Muscle of back (tissue), 3 donors: ENCODE measurements at regions not wholly inside any gene's neighbourhood (a gene's known extent, or its start where the extent isn't known, plus 50 kb on each side); places are given as distances from the start of the nearest gene placed in this dataset.

Experiments
- DNase-seq, 3 donors: peaks; one replicate each; pipeline versions ENCODE4 v3.0.0 to v3.0.0-alpha.2; 2013

DNA sequence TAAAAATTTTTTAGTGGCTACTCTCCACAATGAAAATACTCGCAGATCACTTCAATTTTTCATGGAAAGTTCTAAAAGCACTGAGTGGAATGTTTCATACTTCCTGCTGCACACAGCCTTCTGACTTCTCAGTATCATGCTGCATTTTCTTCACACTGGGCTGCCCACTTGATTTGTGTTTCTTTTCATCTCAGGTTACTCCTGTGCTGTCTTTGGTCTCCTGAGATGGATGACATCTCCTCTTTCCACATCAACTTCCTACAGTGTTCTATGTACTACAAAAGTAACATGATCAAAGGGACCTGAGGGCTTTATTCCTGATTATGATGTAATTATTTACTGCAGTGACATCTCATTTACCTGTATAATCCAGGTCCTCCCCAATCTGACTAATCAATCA, 927.7 kb downstream of the ROBO2 start:
- no peak for DNase-seq

DNA sequence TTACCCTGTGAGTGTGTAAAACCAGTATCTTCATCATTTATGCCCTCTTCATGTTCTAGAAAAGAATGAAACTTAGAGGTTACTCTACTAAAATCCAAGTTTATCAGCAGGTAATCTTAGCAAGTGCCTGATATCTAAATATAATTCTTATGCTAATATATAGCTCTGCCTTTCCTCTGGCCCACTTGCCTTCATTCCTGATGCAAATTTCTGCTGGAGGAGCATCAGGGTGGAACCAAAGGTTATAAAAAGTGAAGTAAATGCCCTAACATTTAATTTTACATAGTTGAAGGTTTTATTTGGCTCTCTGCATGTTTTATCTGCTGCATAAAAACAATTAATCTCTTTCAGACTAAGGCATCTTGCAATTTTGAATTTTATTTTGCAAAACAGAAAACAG, 936.2 kb downstream of the ROBO2 start:
- DNase-seq = no peak

DNA sequence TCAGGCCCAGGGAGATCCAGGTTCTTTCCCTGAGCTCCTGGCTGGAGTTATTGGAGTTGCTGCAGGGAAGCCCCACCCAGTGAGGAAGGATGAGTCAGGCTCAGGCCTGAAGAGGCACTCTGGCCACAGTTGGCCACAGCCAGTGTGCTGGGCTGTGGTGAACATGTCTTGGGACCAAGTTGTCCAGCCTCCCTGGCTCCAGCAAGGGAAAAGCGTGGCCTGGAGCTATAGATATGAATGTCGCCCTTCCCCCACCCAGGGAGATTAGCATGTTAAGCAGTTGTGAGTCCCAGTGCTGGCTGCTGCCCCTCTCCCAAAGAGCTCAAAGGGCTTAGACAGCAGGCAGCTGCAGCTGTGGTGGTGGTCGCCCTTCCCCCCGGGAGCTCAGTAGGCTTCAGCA, 963.2 kb downstream of the ROBO2 start:
- no peak for DNase-seq

DNA sequence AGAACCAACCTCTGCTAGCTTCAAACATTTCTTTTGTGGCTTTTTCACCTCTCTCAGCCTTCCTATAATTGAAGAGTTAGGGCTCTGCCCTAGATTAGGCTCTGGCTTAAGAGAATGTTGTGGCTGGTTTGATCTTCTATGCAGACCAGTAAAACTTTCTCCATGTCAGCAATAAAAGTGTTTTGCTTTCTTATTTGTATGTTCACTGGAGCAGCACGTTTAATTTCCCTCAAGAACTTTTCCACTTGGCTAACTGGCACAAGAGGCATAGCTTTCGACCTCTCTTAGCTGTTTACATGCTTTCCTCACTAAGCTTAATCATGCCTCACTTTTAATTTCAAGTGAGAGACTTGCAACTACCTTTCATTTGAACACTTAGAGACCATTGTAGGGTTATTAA, 964.7 kb downstream of the ROBO2 start:
- DNase-seq = no peak

DNA sequence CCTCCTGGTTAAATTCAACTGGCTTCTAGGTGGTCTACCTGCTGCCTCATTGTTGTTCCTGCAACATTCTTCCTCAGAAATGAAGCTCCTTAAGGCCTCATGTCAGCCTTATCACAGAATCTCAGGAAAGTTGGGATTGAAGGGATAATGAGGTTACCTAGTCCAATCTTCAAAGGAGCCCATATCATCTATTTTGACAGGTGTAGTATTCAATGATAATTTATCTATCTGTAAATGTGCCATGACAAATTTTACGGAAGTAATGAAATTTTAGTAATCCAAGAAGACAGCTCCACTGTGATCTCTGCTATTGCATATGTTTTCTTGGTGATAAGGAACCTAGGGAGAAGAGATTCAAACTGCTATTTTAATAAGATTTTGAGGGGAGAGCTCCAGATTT, 973.8 kb downstream of the ROBO2 start:
- no peak for DNase-seq

DNA sequence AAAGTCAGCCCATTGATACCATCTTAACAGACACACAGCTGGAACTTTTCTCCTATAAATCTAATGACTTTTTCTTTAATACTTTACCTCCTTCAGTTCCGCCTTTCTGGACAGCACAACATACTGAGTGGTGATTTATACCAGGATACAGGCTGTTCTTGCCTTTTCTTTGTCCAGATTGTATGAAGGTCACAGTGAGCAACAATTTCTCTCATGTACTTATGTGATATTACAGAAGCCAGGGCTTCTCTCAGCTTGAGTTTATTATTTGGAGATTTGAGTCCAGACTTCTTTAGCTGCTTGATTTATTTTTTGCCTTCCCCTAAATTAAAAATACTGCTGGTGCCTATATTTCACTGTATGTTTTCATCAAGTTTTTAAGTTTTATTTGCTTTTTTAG, 976.0 kb downstream of the ROBO2 start:
- DNase-seq = no peak

DNA sequence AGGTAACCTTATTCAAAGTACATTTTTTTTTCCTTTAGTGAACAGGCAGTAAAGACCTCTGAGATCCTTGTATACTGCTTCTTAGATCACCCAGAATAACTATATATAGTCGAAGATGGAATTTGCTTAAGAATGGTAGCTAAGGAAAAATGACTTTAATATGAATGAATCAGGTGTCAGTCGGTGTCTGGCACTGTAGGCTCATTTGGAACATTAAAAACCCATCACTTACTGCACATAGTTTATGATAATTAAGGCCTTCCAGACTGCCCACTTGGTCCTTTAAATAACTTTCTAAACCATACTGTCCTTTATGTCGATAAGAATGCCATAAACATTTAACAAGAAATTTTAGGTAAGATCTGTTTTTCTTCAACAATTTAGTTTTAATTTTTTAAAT, 981.8 kb downstream of the ROBO2 start:
- no peak for DNase-seq

DNA sequence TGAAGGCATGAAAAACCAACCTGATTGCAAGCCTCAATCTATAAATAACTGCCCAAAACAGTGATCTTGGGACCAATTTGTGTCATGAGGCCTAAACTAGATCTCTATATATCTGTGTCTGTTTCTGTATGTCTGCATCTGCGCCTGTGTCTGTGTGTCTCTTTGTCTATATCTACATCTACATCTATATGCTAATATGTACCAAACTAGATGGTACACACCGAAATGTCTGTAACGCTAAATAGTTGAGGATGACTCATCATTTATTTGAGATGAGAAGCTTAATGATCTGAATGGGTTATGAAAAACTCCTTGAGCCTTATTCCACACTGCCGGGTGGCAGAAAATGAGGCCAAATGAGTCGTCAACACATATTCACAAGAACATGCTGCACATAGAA, 982.3 kb downstream of the ROBO2 start:
- DNase-seq = no peak

DNA sequence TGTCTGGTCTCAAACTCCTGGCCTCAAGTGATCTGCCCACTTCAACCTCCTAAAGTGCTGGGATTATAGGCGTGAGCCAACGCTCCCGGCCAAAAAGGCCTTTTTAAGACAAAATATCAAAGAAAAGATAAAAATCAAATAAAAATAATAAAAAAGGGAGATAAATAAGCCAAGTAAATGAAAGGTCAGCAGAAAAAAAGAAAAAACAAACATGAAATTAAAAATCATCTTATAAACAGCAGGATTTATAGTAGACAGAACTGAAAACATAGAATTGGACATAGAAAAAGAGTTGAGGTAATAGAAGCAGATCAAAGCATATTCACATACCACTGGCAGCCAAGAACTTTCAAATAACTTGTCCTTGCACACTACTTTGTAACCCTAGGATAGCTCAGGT, 983.4 kb downstream of the ROBO2 start:
- DNase-seq = no peak

DNA sequence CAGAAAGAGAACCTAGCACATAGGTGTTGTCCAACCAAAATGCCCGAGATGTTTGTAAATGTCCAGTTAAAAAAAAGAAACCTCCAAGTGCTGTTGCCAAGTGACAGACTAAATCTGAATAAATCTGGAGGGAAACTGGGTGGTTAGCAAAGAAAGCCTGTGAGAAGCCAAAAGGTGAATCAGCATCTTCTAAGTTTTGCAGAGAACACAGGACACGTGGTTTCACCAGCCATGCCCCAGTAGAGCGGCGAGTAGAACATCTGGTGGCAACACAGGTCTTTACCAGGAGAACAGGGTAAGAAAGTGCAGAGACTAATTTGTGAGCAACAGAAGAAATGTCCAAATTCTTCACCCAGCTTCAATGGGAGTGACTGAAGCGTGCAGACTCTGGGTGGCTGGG, 986.0 kb downstream of the ROBO2 start:
- DNase-seq = no peak

DNA sequence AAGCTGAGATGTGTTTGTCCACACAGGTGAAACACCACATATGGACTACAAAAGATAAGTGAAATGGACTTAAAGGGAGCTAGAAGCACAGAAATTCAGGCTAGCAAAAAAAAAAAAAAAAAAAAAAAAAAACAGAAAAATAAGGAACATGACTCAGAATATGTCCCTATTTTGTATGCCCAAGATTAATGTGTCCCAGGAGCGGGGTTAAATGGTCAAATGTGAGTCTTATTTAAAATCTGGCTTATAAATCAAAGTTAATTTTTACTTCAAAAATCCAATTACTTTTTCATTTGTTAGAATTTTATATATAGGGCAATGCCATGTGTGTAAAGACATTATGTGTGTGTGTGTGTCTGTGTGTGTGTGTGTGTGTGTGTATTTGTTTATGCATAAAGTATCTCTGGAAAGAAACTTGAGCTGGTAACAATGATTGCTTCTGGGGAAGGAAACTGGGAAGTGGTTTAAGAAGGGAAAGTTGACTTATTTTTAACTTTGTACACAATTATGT, 986.5 kb downstream of the ROBO2 start:
- DNase-seq = peak in 1 of 3 donors; percentile 23

DNA sequence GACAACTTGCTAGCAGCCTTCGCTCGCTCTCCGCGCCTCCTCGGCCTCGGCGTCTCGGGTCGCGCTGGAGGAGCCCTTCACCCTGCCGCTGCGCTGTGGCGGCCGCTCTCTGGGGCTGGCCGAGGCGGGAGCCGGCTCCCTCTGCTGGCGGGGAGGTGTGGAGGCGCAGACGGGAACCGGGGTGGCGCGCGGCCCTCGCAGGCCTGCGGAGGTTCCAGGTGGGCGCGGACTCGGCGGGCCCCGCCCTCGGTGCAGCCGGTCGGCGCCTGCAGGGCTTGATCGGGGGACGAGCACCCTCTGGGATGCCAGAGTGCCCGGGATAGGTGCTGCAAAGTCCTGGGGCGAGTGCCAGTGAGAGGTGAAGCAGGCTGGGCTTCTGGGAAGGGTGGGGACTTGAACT, 989.9 kb downstream of the ROBO2 start:
- DNase-seq = no peak

DNA sequence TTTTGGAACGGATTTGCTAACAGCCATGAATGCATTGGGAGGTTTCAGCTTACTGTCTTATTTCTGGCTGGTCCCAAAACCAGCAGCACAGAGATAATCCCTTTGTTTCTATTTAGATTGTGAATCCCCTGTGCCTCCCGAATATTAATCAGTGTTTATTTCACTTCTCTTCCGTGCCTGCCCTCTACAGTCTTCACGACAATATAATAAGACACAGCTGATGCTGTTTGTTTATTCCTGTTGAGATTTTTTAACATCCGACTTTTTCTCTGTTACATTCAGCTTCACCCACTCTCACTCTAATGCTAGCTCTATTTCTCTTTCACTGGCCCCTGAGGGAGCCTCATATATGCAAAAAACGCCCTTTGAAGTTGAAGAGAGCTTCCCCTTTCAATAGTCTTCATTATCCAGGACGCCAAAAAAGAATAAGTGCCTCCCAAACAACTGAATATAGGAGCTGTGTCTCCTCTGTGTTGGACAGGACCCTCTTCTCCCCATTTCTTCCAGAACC, 995.3 kb downstream of the ROBO2 start:
- DNase-seq = peak; percentile 25 to 77 (median 34)

DNA sequence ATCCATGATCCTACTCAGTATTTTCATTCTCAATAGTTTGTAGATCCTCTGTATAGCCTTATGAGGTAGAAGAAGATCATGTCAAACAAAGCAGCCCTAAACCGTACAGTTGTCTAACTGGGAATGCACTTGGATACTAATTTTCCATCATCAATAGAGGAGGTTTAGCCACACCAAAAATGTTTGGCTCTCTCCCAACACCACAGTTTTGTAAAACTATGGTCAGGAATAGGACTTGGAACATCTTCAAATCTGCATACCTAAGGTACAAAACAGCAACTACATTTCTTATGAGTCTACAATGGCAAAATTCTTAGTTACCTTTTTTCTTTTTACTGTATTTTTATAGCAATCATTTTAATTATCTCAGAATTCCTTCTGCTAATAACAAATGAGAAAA, 1001.6 kb downstream of the ROBO2 start:
- DNase-seq = peak in 1 of 3 donors; percentile 23

DNA sequence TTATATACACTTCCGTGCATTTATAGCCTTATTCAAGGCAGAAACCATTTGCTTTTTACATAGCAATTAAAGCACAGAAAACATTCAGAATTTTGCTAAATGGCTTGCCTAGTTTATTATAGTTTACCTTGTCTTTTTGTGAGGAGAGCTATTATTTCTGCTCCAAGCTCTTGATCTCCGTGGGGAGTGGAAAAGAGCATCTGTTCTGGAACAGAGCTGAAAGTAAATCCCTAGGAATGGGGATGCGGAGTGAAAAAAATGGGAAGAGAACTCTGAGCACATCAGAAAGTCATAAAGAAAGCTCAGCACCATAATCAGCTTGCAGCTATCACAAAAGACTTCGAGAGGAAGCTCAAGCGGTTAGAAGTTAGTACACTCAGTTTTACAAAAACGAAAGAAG, 1006.7 kb downstream of the ROBO2 start:
- DNase-seq = no peak

DNA sequence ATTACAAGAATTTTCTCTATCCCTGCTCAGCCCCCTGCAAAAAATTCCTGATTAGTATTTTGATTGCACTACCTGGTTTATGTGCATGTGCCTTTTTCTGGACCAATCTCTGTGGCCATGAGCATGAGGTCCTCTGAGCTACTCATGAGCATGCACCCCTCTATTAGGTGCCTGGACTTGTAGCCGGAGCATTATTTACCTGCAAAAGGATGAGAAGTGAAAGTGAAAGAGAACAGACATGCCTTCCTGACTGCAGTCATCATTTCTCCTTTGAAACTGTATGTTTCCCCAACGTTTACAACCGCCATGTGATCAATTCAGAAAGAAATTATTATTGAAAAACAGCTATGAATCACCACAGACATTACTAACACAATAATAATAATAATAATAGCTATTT, 1008.8 kb downstream of the ROBO2 start:
- DNase-seq = no peak

DNA sequence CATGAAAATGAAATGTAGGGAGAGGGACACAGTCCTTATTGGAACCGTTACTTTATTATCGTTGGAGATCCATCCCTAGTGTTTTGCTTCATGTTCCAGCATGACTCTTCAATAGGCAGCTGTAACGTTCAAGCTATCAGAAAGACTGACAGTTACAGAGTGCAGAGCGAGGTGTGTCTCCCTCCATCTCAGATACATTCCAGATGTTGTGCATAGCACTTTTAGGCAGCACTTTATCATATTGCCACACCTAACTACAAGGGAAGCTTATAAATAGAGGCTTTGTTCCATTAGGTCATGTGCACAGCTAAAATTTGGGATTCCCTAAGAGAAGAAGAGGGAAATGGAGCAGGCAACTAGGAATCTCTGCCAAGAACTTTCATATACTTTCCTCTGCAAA, 1009.6 kb downstream of the ROBO2 start:
- DNase-seq = peak in 1 of 3 donors; percentile 34

DNA sequence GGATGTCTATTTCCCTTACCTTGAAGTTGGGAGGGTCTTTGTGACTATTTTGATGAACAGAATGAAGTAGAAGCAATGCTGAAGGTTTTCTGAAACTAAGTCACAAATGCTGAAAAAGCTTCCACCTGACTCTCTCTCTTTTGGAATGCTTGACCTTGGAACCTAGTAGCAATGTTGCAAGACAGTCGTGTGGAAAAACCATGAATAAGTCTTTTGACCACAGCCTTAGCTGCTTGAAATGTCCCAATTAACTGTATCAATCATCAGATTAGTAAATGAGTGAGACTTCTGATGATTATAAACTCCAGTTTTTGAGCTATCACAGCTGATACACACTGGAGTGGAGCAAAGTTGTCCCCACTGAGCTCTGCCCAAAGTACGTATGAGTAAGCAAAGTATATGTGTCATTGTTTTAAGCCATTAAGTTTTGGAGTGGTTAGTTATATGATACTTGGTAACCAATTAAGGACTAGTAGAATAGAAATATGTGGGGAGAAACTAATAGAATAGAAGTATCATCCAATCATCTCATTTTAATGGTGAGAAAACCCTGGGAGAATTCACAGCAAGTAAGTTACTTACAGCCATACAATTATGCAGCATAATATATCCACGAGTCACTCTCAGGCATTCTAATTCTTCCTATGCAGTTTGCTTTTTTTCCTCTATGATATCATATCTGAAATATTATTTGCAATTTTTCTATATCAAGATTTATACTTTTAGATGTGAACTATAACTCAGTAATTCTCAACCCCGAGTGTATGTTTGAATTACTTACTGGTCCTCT, 1010.6 kb downstream of the ROBO2 start:
- peak in 1 of 3 donors; percentile 26 for DNase-seq

DNA sequence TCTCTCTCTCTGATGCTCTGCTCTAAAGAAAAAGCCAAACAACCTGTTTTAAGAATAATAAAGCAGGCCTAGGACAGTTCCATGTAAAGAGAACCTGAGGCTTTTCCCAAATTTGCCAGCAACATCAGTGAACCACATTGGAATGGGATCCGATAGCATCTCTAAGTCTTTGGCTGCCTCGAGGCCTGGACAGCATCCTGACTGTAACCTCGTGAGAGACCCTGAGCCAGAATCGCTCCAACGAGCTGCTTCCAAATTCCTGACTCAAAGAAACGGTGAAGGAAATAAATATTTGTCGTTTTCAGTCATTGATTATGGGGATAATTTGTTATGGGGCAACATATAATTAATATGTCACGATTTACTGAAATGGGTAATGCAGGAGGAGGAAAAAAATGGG, 1012.8 kb downstream of the ROBO2 start:
- peak in 2 of 3 donors; percentile 10 to 55 for DNase-seq

DNA sequence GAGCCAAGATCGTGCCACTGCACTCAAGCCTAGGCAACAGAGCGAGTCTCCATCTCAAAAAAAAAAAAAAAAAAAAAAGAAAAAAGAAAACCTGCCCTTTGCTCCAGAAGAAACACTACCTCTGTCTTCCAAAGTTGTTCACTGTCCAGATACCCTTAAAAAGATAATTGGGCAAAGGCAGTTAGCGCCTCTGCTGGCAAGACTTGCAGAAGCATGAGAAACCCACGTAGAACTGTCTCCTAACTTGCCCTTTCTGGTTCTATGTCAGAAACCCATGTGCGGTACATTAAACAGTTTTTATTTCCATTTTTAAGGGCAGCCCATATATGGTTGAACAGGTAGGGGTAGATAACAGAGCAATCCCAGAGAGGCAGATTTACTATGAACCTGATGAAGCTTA, 1026.4 kb downstream of the ROBO2 start:
- DNase-seq = no peak

DNA sequence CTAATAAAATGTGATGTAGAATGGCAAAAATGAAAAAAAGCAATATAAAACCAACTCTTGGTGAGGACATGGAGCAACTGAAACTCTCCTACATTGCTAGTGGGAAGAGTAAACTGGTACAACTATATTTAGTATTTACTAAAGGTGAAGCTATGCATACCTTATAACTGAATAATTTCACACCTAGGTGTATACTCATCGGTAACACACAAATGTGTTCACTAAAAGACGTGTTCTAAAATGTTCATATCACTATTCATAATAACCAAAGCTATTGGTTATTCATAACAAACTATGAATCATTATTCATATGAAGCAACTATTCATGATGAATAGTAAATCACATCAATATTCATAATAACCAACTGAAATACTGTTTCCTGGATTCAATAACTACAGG, 1030.3 kb downstream of the ROBO2 start:
- DNase-seq = no peak

DNA sequence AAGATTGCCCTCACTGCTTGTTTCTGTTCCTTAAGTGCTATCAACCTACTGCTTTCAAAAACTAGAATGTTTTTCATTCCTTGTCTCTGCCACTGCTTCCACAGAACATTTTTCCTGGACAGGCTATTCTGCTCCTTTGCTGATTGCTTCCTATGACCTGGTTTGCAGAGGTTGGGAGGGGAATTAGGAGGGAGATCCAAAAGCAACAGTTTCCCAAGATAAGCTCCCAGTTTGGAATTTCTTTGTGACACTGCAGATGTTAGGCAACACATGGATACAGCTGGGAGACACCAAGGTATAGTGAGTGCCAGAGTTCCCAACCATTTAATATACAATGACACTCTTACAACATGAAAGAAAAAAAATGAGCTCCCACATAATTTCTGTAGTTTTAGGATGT, 1036.5 kb downstream of the ROBO2 start:
- no peak for DNase-seq

DNA sequence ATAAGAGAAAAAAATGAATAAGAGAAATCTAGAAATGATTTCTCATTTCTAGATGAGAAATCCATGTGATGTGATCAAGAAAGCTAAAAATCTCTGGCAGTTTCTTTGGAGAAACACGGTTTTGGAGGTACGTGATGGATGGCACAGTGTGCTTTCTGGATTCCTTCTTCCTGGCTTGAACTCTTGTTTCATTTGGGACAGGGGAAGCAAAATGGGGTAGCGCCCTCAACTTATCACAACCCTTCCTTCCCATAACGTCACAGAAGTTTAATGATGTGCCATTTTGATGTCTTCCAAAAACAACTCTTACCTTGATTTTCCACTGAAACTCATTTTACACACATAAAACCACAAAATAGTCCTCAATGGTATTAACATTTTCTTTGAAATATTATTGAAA, 1037.3 kb downstream of the ROBO2 start:
- no peak for DNase-seq

DNA sequence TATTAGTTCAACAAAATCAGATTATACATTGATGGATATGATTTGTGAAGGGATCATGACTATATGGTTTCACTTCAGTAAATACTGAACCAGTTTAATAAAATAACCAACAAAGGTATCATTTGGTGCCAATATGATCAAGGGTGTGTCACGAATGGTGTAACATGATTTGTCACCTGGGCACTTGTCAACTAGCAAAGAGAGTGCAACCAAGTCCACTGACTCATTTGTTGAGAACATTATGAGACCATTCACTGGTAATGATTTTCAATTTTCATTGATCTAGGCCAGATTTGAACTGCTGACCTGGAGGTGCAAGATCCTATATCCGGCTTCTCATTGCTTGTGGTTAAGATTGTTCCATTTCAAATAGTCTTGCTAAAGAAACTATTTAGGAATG, 1037.9 kb downstream of the ROBO2 start:
- no peak for DNase-seq
